Lower lobe of right lung (tissue), 2 donors: ENCODE measurements at regions not wholly inside any gene's neighbourhood (a gene's known extent, or its start where the extent isn't known, plus 50 kb on each side); places are given as distances from the start of the nearest gene placed in this dataset.

ENCODE experiments used
- ATAC-seq, 2 donors: fragments of 200-7000 bp; cut with Tn5 transposase; one replicate each; pipeline ENCODE4 v1.9.1; 2020 to 2022; ENCODE audit warnings: mild to moderate bottlenecking in 2 of 2, moderate library complexity in 2 of 2
- DNase-seq: peaks from one replicate; pipeline ENCODE4 v3.0.0-alpha.2; 2020
- H3K27ac ChIP-seq: fragments of 200-600 bp; one replicate; pipeline ENCODE4 v1.8.0; 2022
- H3K27me3 ChIP-seq: fragments of 200-600 bp; one replicate; pipeline ENCODE4 v1.8.0; 2022; ENCODE audit warnings: low read depth
- H3K36me3 ChIP-seq: fragments of 200-600 bp; one replicate; pipeline ENCODE4 v1.8.0; 2022; ENCODE audit warnings: mild to moderate bottlenecking
- H3K4me1 ChIP-seq: fragments of 200-600 bp; one replicate; pipeline ENCODE4 v1.8.0; 2022
- H3K4me3 ChIP-seq: fragments of 200-600 bp; one replicate; pipeline ENCODE4 v1.8.0; 2022; ENCODE audit warnings: mild to moderate bottlenecking
- H3K9me3 ChIP-seq: fragments of 200-600 bp; one replicate; pipeline ENCODE4 v1.8.0; 2022
- intact Hi-C: fragments of 100-400 bp; cut with DNase I; formaldehyde crosslinking; loops from one replicate; pipeline ENCODE4 v1.11.0; 2022
- TF ChIP-seq, protein P1 (sequence below): fragments of 200-600 bp; IDR thresholded peaks from one replicate; pipeline ENCODE4 v1.8.0; 2022; ENCODE audit warnings: antibody characterized with exemption, mild to moderate bottlenecking
- donor health status: DM: no; HTN: yes; CAD: no; lungs with severe emphysema.

DNA sequence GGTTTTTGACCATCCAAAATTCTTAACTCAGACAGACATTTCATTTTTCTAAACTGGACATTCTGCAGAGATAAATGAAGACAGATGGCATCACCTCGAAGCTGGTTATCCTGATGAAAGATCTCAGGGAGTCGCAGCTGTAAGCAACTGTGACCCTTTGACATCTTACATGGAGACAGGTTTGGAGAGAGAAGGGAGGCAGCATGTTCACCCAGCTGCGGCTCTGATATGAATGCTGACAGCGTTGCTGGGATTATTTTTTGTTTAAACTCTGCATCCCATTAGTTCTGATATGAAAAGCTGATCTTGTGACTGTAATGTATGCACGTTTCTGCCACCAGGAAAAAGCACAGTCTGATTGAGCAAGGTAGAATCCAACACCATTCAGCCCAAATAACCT lies 89.4 kb downstream of the C6orf118 start:
- TF ChIP-seq, protein P1, sequence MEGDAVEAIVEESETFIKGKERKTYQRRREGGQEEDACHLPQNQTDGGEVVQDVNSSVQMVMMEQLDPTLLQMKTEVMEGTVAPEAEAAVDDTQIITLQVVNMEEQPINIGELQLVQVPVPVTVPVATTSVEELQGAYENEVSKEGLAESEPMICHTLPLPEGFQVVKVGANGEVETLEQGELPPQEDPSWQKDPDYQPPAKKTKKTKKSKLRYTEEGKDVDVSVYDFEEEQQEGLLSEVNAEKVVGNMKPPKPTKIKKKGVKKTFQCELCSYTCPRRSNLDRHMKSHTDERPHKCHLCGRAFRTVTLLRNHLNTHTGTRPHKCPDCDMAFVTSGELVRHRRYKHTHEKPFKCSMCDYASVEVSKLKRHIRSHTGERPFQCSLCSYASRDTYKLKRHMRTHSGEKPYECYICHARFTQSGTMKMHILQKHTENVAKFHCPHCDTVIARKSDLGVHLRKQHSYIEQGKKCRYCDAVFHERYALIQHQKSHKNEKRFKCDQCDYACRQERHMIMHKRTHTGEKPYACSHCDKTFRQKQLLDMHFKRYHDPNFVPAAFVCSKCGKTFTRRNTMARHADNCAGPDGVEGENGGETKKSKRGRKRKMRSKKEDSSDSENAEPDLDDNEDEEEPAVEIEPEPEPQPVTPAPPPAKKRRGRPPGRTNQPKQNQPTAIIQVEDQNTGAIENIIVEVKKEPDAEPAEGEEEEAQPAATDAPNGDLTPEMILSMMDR = no peak
- no peak overlapping the region for H3K27ac ChIP-seq
- H3K9me3 ChIP-seq = no peaks in the 10 kb centered on the region
- H3K36me3 ChIP-seq = no peaks in the 10 kb centered on the region
- no peaks in the 10 kb centered on the region for H3K4me1 ChIP-seq
- H3K4me3 ChIP-seq = no peak overlapping the region
- H3K27me3 ChIP-seq = no peaks in the 10 kb centered on the region
- intact Hi-C loops = no loop called here
- no peak for ATAC-seq
- no peak for DNase-seq

DNA sequence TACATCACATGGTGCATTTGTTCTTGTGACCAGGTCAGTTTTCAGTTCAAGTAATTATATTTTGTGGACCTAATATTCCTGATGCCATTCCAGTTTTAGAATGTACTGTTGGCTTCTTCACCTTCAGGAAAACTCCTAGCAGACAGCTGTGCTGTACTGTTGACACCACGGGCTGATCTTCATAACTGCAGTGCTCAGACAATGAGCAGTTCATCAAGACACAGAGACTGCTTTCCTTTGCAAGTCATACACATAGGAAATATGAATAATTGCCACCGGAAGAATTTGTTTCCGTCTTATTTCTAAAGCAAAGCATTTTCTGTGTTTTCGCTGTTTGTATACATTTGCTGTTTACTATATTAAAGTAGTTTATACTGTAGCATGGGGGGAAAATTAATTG lies 89.8 kb downstream of the C6orf118 start:
- ATAC-seq (no peak), DNase-seq (no peak)
- Histone ChIP-seq H3K9me3 (no peaks in the 10 kb centered on the region), H3K27ac (no peak overlapping the region), H3K27me3 (no peaks in the 10 kb centered on the region), H3K4me1 (no peaks in the 10 kb centered on the region), H3K36me3 (no peaks in the 10 kb centered on the region), H3K4me3 (no peak overlapping the region)
- TF ChIP-seq, protein P1 = no peak
- intact Hi-C loops = no loop called here

DNA sequence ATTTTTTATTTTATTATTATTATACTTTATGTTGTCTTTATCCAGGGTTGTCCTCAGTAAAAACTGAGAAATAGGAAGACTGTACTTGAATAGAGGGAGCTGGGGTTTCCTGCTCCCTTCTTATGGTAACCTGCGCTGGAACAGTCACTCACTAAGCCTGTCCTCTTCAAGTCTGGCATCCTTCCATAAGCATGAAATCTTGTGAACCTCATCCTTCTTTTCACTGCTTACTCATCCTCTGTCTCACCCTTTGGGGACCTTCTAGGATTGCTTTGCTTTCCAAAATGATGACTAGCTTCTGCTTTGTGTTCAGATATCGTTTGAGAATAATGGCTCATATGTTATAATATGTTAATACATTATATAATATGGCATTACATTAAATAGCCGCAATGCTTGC lies 90.6 kb downstream of the C6orf118 start:
- Histone ChIP-seq H3K4me1 (no peaks in the 10 kb centered on the region), H3K9me3 (no peaks in the 10 kb centered on the region), H3K27me3 (no peaks in the 10 kb centered on the region), H3K27ac (no peak overlapping the region), H3K36me3 (no peaks in the 10 kb centered on the region), H3K4me3 (no peak overlapping the region)
- no peak for DNase-seq
- ATAC-seq = no peak
- TF ChIP-seq, protein P1 = no peak
- intact Hi-C loops = no loop called here

DNA sequence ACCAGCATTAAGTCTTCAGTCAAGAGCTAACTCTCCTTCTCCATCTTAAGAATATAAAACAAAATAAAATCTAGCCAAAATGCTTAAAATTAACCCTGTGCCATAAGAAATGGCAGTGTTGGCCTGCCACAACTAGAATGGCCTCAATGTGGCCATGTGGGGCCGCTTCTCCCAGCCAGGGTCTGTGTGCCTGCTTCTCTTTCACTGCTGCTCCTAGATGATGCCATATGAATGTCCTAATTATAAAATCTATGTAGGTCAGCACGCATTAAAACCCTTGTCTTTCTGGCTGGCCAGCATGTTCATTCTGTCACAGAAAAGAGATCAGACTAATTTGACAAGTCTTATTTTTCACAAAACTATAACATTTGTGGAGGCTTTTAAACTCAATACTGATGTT lies 102.6 kb downstream of the C6orf118 start:
- H3K4me1 ChIP-seq = no peaks in the 10 kb centered on the region
- no peak overlapping the region for H3K27ac ChIP-seq
- intact Hi-C loops = no loop called here
- no peak for ATAC-seq
- no peaks in the 10 kb centered on the region for H3K27me3 ChIP-seq
- no peak for DNase-seq
- H3K4me3 ChIP-seq = no peak overlapping the region
- no peaks in the 10 kb centered on the region for H3K36me3 ChIP-seq
- TF ChIP-seq, protein P1 = no peak
- H3K9me3 ChIP-seq = no peaks in the 10 kb centered on the region

DNA sequence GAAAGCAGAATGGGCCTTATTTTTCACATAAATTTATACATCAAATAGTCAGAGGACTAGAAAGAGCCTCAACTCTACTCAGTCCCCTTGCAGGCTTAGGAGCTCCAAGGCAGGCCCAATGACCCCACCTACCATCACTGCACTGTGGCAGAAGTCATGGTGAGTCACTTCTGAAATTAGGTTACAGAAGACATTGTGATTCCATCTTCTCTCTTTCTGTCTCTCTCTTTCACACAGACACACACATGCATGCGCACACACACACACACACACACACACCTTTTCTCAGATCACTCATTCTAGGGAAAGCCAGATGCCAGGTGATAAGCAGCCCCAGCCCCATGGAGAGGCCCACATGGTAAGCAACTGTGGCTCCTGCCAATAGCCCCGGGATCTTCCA lies 103.8 kb downstream of the C6orf118 start:
- Histone ChIP-seq H3K9me3 (no peaks in the 10 kb centered on the region), H3K27ac (no peak overlapping the region), H3K36me3 (no peaks in the 10 kb centered on the region), H3K27me3 (no peaks in the 10 kb centered on the region), H3K4me1 (no peaks in the 10 kb centered on the region), H3K4me3 (no peak overlapping the region)
- DNase-seq = no peak
- TF ChIP-seq, protein P1 = no peak
- ATAC-seq = no peak
- intact Hi-C loops = no loop called here
